Smooth muscle cell (in vitro differentiated cells): ENCODE measurements at regions not wholly inside any gene's neighbourhood (a gene's known extent, or its start where the extent isn't known, plus 50 kb on each side); places are given as distances from the start of the nearest gene placed in this dataset.

ENCODE experiments used
- DNase-seq: peaks from one replicate; lab custom pipeline; 2025; ENCODE audit not compliant: unreplicated experiment; lab: John Stamatoyannopoulos, UW
- H2AFZ ChIP-seq: fragments of 200-600 bp; sonication (generic); 2 replicates; pipeline ENCODE4 v1.6.0; 2016; ENCODE audit warnings: antibody characterized with exemption, low read depth, mild to moderate bottlenecking
- H3F3A ChIP-seq: fragments of 200-600 bp; sonication (generic); 2 replicates; pipeline ENCODE4 v1.6.0; 2017; ENCODE audit warnings: antibody characterized with exemption, low read depth
- H3K27ac ChIP-seq: fragments of 200-600 bp; sonication (generic); 2 replicates; pipeline ENCODE4 v1.5.1; 2016; ENCODE audit warnings: low read depth, mild to moderate bottlenecking
- H3K27me3 ChIP-seq: fragments of 200-600 bp; sonication (generic); 2 replicates; pipeline ENCODE4 v1.6.1; 2016; ENCODE audit warnings: low read depth, mild to moderate bottlenecking
- H3K36me3 ChIP-seq: fragments of 200-600 bp; sonication (generic); 2 replicates; pipeline ENCODE4 v1.5.1; 2016; ENCODE audit warnings: low read depth
- H3K4me1 ChIP-seq: fragments of 200-600 bp; sonication (generic); 2 replicates; pipeline ENCODE4 v1.5.1; 2016; ENCODE audit warnings: low read depth
- H3K4me2 ChIP-seq: fragments of 200-600 bp; sonication (generic); 2 replicates; pipeline ENCODE4 v1.6.0; 2016; ENCODE audit warnings: mild to moderate bottlenecking
- H3K4me3 ChIP-seq: fragments of 200-600 bp; sonication (generic); 2 replicates; pipeline ENCODE4 v1.5.1; 2016; ENCODE audit warnings: mild to moderate bottlenecking
- H3K79me2 ChIP-seq: fragments of 200-600 bp; sonication (generic); 2 replicates; pipeline ENCODE4 v1.6.0; 2016; ENCODE audit warnings: low read depth, mild to moderate bottlenecking
- H3K9ac ChIP-seq: fragments of 200-600 bp; sonication (generic); 2 replicates; pipeline ENCODE4 v1.6.0; 2016; ENCODE audit warnings: low read depth
- H3K9me3 ChIP-seq: fragments of 200-600 bp; sonication (generic); replicated peaks from 2 replicates; pipeline ENCODE4 v1.5.1; 2016; ENCODE audit warnings: low read depth
- H4K20me1 ChIP-seq: fragments of 200-600 bp; sonication (generic); 2 replicates; pipeline ENCODE4 v1.6.0; 2016; ENCODE audit warnings: low read depth
- CTCF ChIP-seq: fragments of 200-600 bp; sonication (generic); IDR thresholded peaks from 2 replicates; pipeline ENCODE4 v1.5.1; 2017; ENCODE audit warnings: borderline replicate concordance, mild to moderate bottlenecking, antibody characterized with exemption; ENCODE audit not compliant: insufficient read depth, poor library complexity, severe bottlenecking
- WGBS: methylation state at CpG from one replicate; pipeline ENCODE4 v1.1.7; 2016; ENCODE audit warnings: low lambda C conversion rate; 5-methylcytosine and 5-hydroxymethylcytosine counted together

- no peak for TF ChIP-seq CTCF
Observed at GRCh38 chr12:61694214-61694613, 566.0 kb upstream of the USP15 start.

GRCh38 chr12:61701471-61701870 is 558.7 kb upstream of the USP15 start:
- 33% methylated on average over 3 of the region's 3 CpGs for WGBS
- Histone ChIP-seq H3K27me3 (no peaks in the 10 kb centered on the region), H3K4me3 (no peak overlapping the region), H2AFZ (no peak overlapping the region), H3F3A (no peaks in the 10 kb centered on the region), H3K9me3 (peaks cover 3% of the 10 kb centered on the region), H3K27ac (no peak overlapping the region), H3K9ac (no peak overlapping the region), H3K36me3 (no peaks in the 10 kb centered on the region), H3K4me1 (peaks cover 6% of the 10 kb centered on the region), H3K4me2 (no peak overlapping the region), H3K79me2 (no peaks in the 10 kb centered on the region), H4K20me1 (no peaks in the 10 kb centered on the region)
- TF ChIP-seq CTCF = no peak
- DNase-seq = no peak

More at GRCh38 chr12:61694214-61694613, 566.0 kb upstream of the USP15 start:
- Histone ChIP-seq H3K79me2 (no peaks in the 10 kb centered on the region), H3K4me3 (no peak overlapping the region), H3K36me3 (no peaks in the 10 kb centered on the region), H3K4me1 (no peaks in the 10 kb centered on the region), H3K27me3 (no peaks in the 10 kb centered on the region), H4K20me1 (no peaks in the 10 kb centered on the region), H3K27ac (no peak overlapping the region), H3K9me3 (peaks cover 3% of the 10 kb centered on the region), H2AFZ (no peak overlapping the region), H3K9ac (no peak overlapping the region), H3F3A (no peaks in the 10 kb centered on the region), H3K4me2 (no peak overlapping the region)
- no peak for DNase-seq
- WGBS = 100% methylated on average over 1 of the region's 1 CpG

DNA sequence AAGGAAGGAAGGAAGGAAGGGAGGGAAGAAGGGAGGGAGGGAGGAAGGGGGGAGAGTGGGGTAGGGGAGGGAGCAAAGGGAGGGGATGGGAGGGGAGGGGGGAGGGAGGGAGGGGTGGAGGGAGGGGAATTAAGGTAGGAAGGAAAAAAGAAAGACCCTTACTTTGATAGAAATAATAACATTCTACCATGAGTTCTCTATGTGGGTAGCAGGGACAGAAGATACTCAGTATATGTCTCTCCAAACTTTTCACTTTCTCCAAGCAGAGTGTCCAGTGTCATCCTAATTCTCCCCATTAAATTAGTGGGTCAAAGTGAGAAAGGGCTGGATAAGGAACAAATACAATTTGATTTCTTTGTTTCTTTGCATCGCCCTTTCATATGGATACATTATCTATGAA is 553.4 kb upstream of the USP15 start:
- H3K9ac ChIP-seq = no peak overlapping the region
- no peaks in the 10 kb centered on the region for H3K27me3 ChIP-seq
- H3K4me3 ChIP-seq = no peak overlapping the region
- H3K36me3 ChIP-seq = no peaks in the 10 kb centered on the region
- TF ChIP-seq CTCF = no peak
- no peaks in the 10 kb centered on the region for H3F3A ChIP-seq
- no peaks in the 10 kb centered on the region for H3K79me2 ChIP-seq
- no peak overlapping the region for H3K27ac ChIP-seq
- DNase-seq = no peak
- H2AFZ ChIP-seq = no peak overlapping the region
- H3K4me1 ChIP-seq = peaks cover 6% of the 10 kb centered on the region
- no peak overlapping the region for H3K4me2 ChIP-seq
- H4K20me1 ChIP-seq = no peaks in the 10 kb centered on the region
- no peaks in the 10 kb centered on the region for H3K9me3 ChIP-seq
- 90% methylated on average over 1 of the region's 1 CpG for WGBS

- no peak overlapping the region for H3K4me3 ChIP-seq
- WGBS = 51% methylated on average over 5 of the region's 5 CpGs
- H3F3A ChIP-seq = no peaks in the 10 kb centered on the region
- H3K4me2 ChIP-seq = peak overlapping the region; percentile 40
- H3K36me3 ChIP-seq = no peaks in the 10 kb centered on the region
- H3K27ac ChIP-seq = peak overlapping the region; percentile 20
- H4K20me1 ChIP-seq = no peaks in the 10 kb centered on the region
- TF ChIP-seq CTCF = no peak
- no peaks in the 10 kb centered on the region for H3K9me3 ChIP-seq
- no peak for DNase-seq
- H2AFZ ChIP-seq = peak overlapping the region; percentile 81
- no peak overlapping the region for H3K9ac ChIP-seq
- no peaks in the 10 kb centered on the region for H3K27me3 ChIP-seq
- H3K79me2 ChIP-seq = no peaks in the 10 kb centered on the region
- H3K4me1 ChIP-seq = no peaks in the 10 kb centered on the region
Observed at GRCh38 chr12:61713121-61713520, 547.1 kb upstream of the USP15 start.
